K562 (cell line): ENCODE measurements at regions not wholly inside any gene's neighbourhood (a gene's known extent, or its start where the extent isn't known, plus 50 kb on each side); places are given as distances from the start of the nearest gene placed in this dataset.

Experiments used
- CCAR2 ChIP-seq: fragments of 200-400 bp; formaldehyde crosslinking; IDR thresholded peaks from 2 replicates; pipeline ENCODE4 v1.6.1; 2017; ENCODE audit warnings: mild to moderate bottlenecking, low read depth, low read length
- CTCF ChIP-seq, 3 experiments: IDR thresholded peaks in 2 of 3; conservative IDR thresholded peaks in 1 of 3; 2 replicates each; pipeline ENCODE4 v1.5.1; 2011 to 2012; ENCODE audit warnings: low read length in 3 of 3, mild to moderate bottlenecking in 3 of 3, control low read depth in 2 of 3, improper control_type of control experiment in 1 of 3, inconsistent platforms in 1 of 3, low read depth in 1 of 3, mixed read lengths in 1 of 3, moderate library complexity in 1 of 3; ENCODE audit not compliant: insufficient read depth in 2 of 3
- KDM1A ChIP-seq, 2 experiments: fragments of 450-650 bp; IDR thresholded peaks; 2 replicates each; pipeline ENCODE4 v1.6.1; 2016; ENCODE audit warnings: mild to moderate bottlenecking in 2 of 2
- MITF ChIP-seq: IDR thresholded peaks from 2 replicates; pipeline ENCODE4 v1.6.1; 2014; ENCODE audit warnings: antibody characterized with exemption
- TOE1 ChIP-seq, 2 experiments: fragments of 450-650 bp in 1 of 2; sonication (generic) in 1 of 2; formaldehyde crosslinking in 1 of 2; IDR thresholded peaks; 2 replicates each; pipeline versions ENCODE4 v1.7.1 to v1.8.0; 2016 to 2022; ENCODE audit warnings: borderline replicate concordance in 2 of 2, mild to moderate bottlenecking in 2 of 2, antibody characterized with exemption in 1 of 2, inconsistent platforms in 1 of 2, low read depth in 1 of 2, missing genetic modification reagents in 1 of 2, moderate library complexity in 1 of 2
- ZNF253 ChIP-seq: fragments of 250-450 bp; sonication (Bioruptor Pico); conservative IDR thresholded peaks from 2 replicates; pipeline ENCODE4 v1.6.1; 2021; ENCODE audit warnings: mild to moderate bottlenecking
- ZNF274 ChIP-seq: IDR thresholded peaks from 2 replicates; pipeline ENCODE4 v1.6.1; 2011; ENCODE audit warnings: low read depth, mild to moderate bottlenecking, low read length, moderate library complexity, borderline replicate concordance

- TF ChIP-seq ZNF253 (CRISPR knock-in tag) (no peak), MITF (no peak), TOE1 (IDR thresholded peaks at IDR 0.05; ENCODE audit: borderline replicate concordance) (no peak), TOE1 (CRISPR knock-in tag; IDR thresholded peaks at IDR 0.05; ENCODE audit: borderline replicate concordance, low read depth) (no peak), CTCF (IDR thresholded peaks at IDR 0.05 in 2 of 3, conservative IDR thresholded peaks at IDR 0.05 in 1 of 3; ENCODE audit: insufficient read depth in 2 of 3, low read depth in 1 of 3, low read length in 3 of 3) (no peak), KDM1A (IDR thresholded peaks at IDR 0.05) (no peak), ZNF274 (no peak), CCAR2 (no peak)
These were observed 544.1 kb downstream of the SOX11 start for GRCh38 chr2:6236317-6236716.
